Mesothelial cell of epicardium (in vitro differentiated cells): ENCODE measurements at regions not wholly inside any gene's neighbourhood (a gene's known extent, or its start where the extent isn't known, plus 50 kb on each side); places are given as distances from the start of the nearest gene placed in this dataset.
"Not testable (repeated sequence)": the region's sequence is repeated elsewhere in the genome, so short reads cannot be mapped to it uniquely, and the experiment has no call there.

Experiments
- DNase-seq, 2 experiments: peaks; one replicate each; pipeline ENCODE4 v3.0.0; 2021; ENCODE audit warnings: low spot score in 2 of 2; ENCODE audit not compliant: unreplicated experiment in 2 of 2
- H3K27ac Mint-ChIP-seq: 2 replicates; pipeline ENCODE4 v1.8.0; 2021; ENCODE audit warnings: mixed read lengths
- H3K27me3 Mint-ChIP-seq: 2 replicates; pipeline ENCODE4 v1.8.0; 2021; ENCODE audit warnings: low read depth, mixed read lengths
- H3K36me3 Mint-ChIP-seq: 2 replicates; pipeline ENCODE4 v1.8.0; 2021; ENCODE audit warnings: mixed read lengths
- H3K4me1 Mint-ChIP-seq: 2 replicates; pipeline ENCODE4 v1.8.0; 2021; ENCODE audit warnings: mixed read lengths
- H3K4me3 Mint-ChIP-seq: 2 replicates; pipeline ENCODE4 v1.8.0; 2021; ENCODE audit warnings: mild to moderate bottlenecking, moderate library complexity, mixed read lengths
- H3K9me3 Mint-ChIP-seq: 2 replicates; pipeline ENCODE4 v1.8.0; 2021; ENCODE audit warnings: mixed read lengths
- TF ChIP-seq, protein P1 (sequence below): fragments of 200-600 bp; sonication (generic); IDR thresholded peaks from one replicate; pipeline ENCODE4 v1.5.0; 2021; ENCODE audit warnings: antibody characterized with exemption; ENCODE audit not compliant: unreplicated experiment

DNA sequence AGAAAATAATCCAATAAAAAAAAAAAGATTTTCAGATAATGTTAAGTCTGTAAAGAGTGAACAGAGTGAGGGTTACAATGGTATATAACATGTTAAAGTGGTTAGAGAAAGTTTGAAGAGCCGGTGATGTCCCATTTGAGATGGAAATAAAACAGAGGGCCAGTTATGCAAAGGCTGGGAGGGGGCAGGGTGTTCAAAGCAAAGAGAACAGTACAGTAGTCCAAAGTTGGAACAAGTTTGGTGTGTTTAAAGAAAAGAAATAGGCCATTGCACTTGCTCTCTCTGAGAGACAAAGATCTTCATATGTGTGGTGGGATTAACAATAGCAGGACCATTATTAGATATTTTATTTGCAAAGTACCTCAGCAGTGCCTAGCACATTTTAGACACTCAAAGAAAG is 179.5 kb upstream of the PKN2 start:
- no peaks in the 10 kb centered on the region for H3K36me3 Mint-ChIP-seq
- DNase-seq = no peak
- TF ChIP-seq, protein P1, sequence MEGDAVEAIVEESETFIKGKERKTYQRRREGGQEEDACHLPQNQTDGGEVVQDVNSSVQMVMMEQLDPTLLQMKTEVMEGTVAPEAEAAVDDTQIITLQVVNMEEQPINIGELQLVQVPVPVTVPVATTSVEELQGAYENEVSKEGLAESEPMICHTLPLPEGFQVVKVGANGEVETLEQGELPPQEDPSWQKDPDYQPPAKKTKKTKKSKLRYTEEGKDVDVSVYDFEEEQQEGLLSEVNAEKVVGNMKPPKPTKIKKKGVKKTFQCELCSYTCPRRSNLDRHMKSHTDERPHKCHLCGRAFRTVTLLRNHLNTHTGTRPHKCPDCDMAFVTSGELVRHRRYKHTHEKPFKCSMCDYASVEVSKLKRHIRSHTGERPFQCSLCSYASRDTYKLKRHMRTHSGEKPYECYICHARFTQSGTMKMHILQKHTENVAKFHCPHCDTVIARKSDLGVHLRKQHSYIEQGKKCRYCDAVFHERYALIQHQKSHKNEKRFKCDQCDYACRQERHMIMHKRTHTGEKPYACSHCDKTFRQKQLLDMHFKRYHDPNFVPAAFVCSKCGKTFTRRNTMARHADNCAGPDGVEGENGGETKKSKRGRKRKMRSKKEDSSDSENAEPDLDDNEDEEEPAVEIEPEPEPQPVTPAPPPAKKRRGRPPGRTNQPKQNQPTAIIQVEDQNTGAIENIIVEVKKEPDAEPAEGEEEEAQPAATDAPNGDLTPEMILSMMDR = no peak
- H3K27me3 Mint-ChIP-seq = no peaks in the 10 kb centered on the region
- no peaks in the 10 kb centered on the region for H3K9me3 Mint-ChIP-seq
- H3K4me3 Mint-ChIP-seq = no peak overlapping the region
- H3K27ac Mint-ChIP-seq = no peak overlapping the region
- no peaks in the 10 kb centered on the region for H3K4me1 Mint-ChIP-seq

- no peaks in the 10 kb centered on the region for H3K4me1 Mint-ChIP-seq
- TF ChIP-seq, protein P1 = no peak
- no peak overlapping the region for H3K27ac Mint-ChIP-seq
- no peaks in the 10 kb centered on the region for H3K27me3 Mint-ChIP-seq
- DNase-seq = no peak
- no peak overlapping the region for H3K4me3 Mint-ChIP-seq
- no peaks in the 10 kb centered on the region for H3K9me3 Mint-ChIP-seq
- H3K36me3 Mint-ChIP-seq = no peaks in the 10 kb centered on the region
Observed at GRCh38 chr1:88509379-88509778, 174.7 kb upstream of the PKN2 start.

DNA sequence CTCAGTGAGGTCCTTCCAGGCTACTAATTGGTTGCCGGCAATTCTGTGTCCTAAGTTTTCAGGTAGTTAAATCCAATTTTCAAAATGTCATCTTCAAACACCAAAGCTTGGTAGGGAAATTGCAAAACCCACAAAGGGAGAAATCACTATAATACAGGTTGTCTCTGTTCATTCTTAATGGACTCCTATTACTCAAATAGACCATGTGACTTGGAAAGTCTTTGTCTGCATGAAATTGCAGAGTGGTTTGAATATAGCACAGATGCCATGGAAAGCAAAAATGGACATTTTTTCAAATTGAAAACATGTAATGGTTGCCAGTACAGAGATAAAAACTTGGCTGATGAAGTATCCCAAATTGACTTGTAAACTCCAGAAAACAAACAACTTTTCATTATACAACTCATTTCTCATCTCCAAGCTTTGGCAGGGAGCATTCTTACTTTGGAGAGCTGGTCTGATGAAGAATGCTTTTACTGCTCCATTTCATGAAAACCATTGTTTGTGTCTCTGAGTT is 169.5 kb upstream of the PKN2 start:
- no peaks in the 10 kb centered on the region for H3K36me3 Mint-ChIP-seq
- H3K27me3 Mint-ChIP-seq = peaks cover 3% of the 10 kb centered on the region
- H3K27ac Mint-ChIP-seq = no peak overlapping the region
- no peaks in the 10 kb centered on the region for H3K9me3 Mint-ChIP-seq
- DNase-seq = no peak
- H3K4me3 Mint-ChIP-seq = no peak overlapping the region
- H3K4me1 Mint-ChIP-seq = no peaks in the 10 kb centered on the region
- TF ChIP-seq, protein P1 = no peak

GRCh38 chr1:88517499-88517898 is 166.6 kb upstream of the PKN2 start:
- DNase-seq, H3K27me3 Mint-ChIP-seq, H3K27ac Mint-ChIP-seq, H3K36me3 Mint-ChIP-seq, H3K4me1 Mint-ChIP-seq, H3K9me3 Mint-ChIP-seq, H3K4me3 Mint-ChIP-seq: not testable (repeated sequence)

DNA sequence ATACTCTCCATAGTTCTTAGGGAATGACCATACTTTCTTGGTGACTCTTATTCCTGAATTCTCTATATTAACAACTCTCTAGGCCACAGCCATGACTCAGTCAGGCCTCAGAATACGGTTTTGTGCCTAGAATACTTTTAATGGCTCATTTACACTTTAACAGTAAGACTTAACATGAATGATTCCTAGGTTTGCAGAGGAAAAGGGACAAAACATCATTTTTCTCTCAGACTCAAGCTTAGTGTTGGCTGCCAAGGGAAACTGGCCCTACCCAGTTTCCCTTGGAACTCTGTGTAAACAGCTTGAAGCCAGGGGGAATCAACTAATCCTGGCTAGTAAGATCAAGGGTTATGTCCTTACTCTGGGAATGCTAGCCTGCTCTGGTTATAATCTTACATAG is 164.9 kb upstream of the PKN2 start:
- Mint-ChIP-seq H3K27ac (no peak overlapping the region), H3K27me3 (peaks cover 8% of the 10 kb centered on the region), H3K4me1 (no peaks in the 10 kb centered on the region), H3K4me3 (no peak overlapping the region), H3K36me3 (no peaks in the 10 kb centered on the region), H3K9me3 (no peaks in the 10 kb centered on the region)
- TF ChIP-seq, protein P1 = no peak
- DNase-seq = no peak

- Mint-ChIP-seq H3K36me3 (no peaks in the 10 kb centered on the region), H3K4me3 (no peak overlapping the region), H3K27ac (no peak overlapping the region), H3K4me1 (no peaks in the 10 kb centered on the region), H3K27me3 (peaks cover 4% of the 10 kb centered on the region), H3K9me3 (peaks cover 3% of the 10 kb centered on the region)
- TF ChIP-seq, protein P1 = no peak
- no peak for DNase-seq
Observed at GRCh38 chr1:88523854-88524528, 160.1 kb upstream of the PKN2 start.
